ENCODE measurements at regions not wholly inside any gene's neighbourhood (a gene's known extent, or its start where the extent isn't known, plus 50 kb on each side); places are given as distances from the start of the nearest gene placed in this dataset.
"Not testable (repeated sequence)": the region's sequence is repeated elsewhere in the genome, so short reads cannot be mapped to it uniquely, and the experiment has no call there.

GRCh38 chr10:108545921-108546320 is 1377.4 kb downstream of the XPNPEP1 start:
- H3K4me1 ChIP-seq (ENCODE audit: control insufficient read depth, insufficient read depth, low read length) = no peaks in the 10 kb centered on the region
- ChIA-PET CTCF (interaction anchor here (0.8 kb wide), 1 partner anchor 163 kb away, joined by 5 read pairs; no protein-coding TSS in a partner anchor), POLR2A (no interaction called here)

DNA sequence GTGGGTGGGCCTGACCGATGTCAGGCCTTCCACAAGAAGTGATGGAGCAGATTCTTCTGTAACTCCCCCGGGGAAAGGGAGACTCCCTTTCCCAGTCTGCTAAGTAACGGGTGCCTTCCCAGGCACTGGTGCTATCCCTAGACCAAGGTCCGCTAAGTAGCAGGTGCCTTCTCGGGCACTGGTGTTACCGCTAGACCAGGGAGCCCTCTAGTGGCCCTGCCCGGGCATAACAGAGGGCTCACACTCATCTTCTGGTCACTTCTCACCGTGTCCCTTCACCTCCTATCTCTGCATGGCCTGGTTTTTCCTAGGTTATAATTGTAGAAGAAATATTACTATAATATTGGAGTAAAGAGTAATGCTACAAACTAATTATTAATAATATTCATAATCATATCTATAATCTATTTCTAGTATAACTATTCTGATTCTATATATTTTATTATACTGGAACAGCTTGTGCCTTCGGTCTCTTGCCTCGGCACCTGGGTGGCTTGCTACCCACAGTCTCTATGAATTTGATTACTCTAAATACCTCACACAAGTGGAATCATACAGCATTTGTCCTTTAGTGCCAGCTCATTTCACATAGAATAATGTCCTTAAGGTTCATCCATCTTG is 1378.7 kb downstream of the XPNPEP1 start:
- no peaks in the 10 kb centered on the region for H3K36me3 ChIP-seq (ENCODE audit: control insufficient read depth in 2 of 2, insufficient read depth in 1 of 2, low read length in 2 of 2)
- ChIA-PET CTCF (interaction anchor here (0.6 to 1.0 kb wide), 11 partner anchors 11 to 1839 kb away, joined by 3 to 5 read pairs (median 3); no protein-coding TSS in a partner anchor), POLR2A (no interaction called here)
- H3K27ac ChIP-seq (ENCODE audit: extremely low read depth, low read depth, low read length) = no peak overlapping the region
- TF ChIP-seq, protein P1, sequence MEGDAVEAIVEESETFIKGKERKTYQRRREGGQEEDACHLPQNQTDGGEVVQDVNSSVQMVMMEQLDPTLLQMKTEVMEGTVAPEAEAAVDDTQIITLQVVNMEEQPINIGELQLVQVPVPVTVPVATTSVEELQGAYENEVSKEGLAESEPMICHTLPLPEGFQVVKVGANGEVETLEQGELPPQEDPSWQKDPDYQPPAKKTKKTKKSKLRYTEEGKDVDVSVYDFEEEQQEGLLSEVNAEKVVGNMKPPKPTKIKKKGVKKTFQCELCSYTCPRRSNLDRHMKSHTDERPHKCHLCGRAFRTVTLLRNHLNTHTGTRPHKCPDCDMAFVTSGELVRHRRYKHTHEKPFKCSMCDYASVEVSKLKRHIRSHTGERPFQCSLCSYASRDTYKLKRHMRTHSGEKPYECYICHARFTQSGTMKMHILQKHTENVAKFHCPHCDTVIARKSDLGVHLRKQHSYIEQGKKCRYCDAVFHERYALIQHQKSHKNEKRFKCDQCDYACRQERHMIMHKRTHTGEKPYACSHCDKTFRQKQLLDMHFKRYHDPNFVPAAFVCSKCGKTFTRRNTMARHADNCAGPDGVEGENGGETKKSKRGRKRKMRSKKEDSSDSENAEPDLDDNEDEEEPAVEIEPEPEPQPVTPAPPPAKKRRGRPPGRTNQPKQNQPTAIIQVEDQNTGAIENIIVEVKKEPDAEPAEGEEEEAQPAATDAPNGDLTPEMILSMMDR (tag by site-specific recombination; IDR thresholded peaks at IDR 0.05) = peak; percentile 44; the same call in 1 of the 2 replicates
- no peak for TF ChIP-seq ZNF610 (tag by site-specific recombination; IDR thresholded peaks at IDR 0.05; ENCODE audit: borderline replicate concordance)
- no peak for TF ChIP-seq ZNF394 (tag by site-specific recombination; IDR thresholded peaks at IDR 0.05; ENCODE audit: borderline replicate concordance)
- peak; percentile 77 for TF ChIP-seq ZNF654 (tag by site-specific recombination; IDR thresholded peaks at IDR 0.05; ENCODE audit: low read depth)
- H3K4me3 ChIP-seq (ENCODE audit: low read depth, low read length) = no peak overlapping the region
- H3K9me3 ChIP-seq (ENCODE audit: control insufficient read depth, insufficient read depth, low read depth, low read length) = no peaks in the 10 kb centered on the region
- H3K4me1 ChIP-seq (ENCODE audit: control insufficient read depth, insufficient read depth, low read length) = no peaks in the 10 kb centered on the region

More at GRCh38 chr10:108545921-108546320, 1377.4 kb downstream of the XPNPEP1 start:
- TF ChIP-seq TRIM28 (IDR thresholded peaks at IDR 0.05; ENCODE audit: borderline replicate concordance, low read length) = no peak
- TF ChIP-seq ZNF121 (tag by site-specific recombination; IDR thresholded peaks at IDR 0.05) = no peak
- TF ChIP-seq ZNF416 (tag by site-specific recombination; IDR thresholded peaks at IDR 0.05) = no peak
- TF ChIP-seq ZNF837 (tag by site-specific recombination; IDR thresholded peaks at IDR 0.05) = no peak
- TF ChIP-seq ZNF16 (tag by site-specific recombination; IDR thresholded peaks at IDR 0.05; ENCODE audit: low read depth) = no peak
- no peak for TF ChIP-seq ZBTB6 (tag by site-specific recombination; IDR thresholded peaks at IDR 0.05)
- no peak for TF ChIP-seq ZNF354C (tag by site-specific recombination; IDR thresholded peaks at IDR 0.05; ENCODE audit: borderline replicate concordance, low read depth)
- TF ChIP-seq MZF1 (tag by site-specific recombination; IDR thresholded peaks at IDR 0.05; ENCODE audit: borderline replicate concordance) = no peak
- no peak for TF ChIP-seq ZNF561 (tag by site-specific recombination; IDR thresholded peaks at IDR 0.05; ENCODE audit: borderline replicate concordance)
- TF ChIP-seq KLF1 (tag by site-specific recombination; IDR thresholded peaks at IDR 0.05) = no peak
- TF ChIP-seq, protein P2, sequence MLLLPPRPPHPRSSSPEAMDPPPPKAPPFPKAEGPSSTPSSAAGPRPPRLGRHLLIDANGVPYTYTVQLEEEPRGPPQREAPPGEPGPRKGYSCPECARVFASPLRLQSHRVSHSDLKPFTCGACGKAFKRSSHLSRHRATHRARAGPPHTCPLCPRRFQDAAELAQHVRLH (tag by site-specific recombination; IDR thresholded peaks at IDR 0.05) = no peak
- TF ChIP-seq, protein P3, sequence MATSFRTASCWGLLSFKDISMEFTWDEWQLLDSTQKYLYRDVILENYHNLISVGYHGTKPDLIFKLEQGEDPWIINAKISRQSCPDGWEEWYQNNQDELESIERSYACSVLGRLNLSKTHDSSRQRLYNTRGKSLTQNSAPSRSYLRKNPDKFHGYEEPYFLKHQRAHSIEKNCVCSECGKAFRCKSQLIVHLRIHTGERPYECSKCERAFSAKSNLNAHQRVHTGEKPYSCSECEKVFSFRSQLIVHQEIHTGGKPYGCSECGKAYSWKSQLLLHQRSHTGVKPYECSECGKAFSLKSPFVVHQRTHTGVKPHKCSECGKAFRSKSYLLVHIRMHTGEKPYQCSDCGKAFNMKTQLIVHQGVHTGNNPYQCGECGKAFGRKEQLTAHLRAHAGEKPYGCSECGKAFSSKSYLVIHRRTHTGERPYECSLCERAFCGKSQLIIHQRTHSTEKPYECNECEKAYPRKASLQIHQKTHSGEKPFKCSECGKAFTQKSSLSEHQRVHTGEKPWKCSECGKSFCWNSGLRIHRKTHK (tag by site-specific recombination; IDR thresholded peaks at IDR 0.05) = no peak
- no peak for TF ChIP-seq SP3 (tag by site-specific recombination; IDR thresholded peaks at IDR 0.05)
- TF ChIP-seq, protein P4, sequence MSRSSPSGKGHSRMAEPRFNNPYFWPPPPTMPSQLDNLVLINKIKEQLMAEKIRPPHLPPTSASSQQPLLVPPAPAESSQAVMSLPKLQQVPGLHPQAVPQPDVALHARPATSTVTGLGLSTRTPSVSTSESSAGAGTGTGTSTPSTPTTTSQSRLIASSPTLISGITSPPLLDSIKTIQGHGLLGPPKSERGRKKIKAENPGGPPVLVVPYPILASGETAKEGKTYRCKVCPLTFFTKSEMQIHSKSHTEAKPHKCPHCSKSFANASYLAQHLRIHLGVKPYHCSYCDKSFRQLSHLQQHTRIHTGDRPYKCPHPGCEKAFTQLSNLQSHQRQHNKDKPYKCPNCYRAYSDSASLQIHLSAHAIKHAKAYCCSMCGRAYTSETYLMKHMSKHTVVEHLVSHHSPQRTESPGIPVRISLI (tag by site-specific recombination; IDR thresholded peaks at IDR 0.05) = no peak
- no peak for TF ChIP-seq ZFP69B (tag by site-specific recombination; IDR thresholded peaks at IDR 0.05)
- TF ChIP-seq BCL11A (tag by site-specific recombination; IDR thresholded peaks at IDR 0.05; ENCODE audit: low read depth) = no peak
- no peak overlapping the region for H3K27ac ChIP-seq (ENCODE audit: extremely low read depth, low read depth, low read length)
- no peaks in the 10 kb centered on the region for H3K9me3 ChIP-seq (ENCODE audit: control insufficient read depth, insufficient read depth, low read depth, low read length)
- no peak overlapping the region for H3K4me3 ChIP-seq (ENCODE audit: low read depth, low read length)
- H3K36me3 ChIP-seq (ENCODE audit: control insufficient read depth in 2 of 2, insufficient read depth in 1 of 2, low read length in 2 of 2) = no peaks in the 10 kb centered on the region

GRCh38 chr10:108533551-108533950 is 1369.0 kb upstream of the SORCS1 start:
- H3K27ac ChIP-seq (ENCODE audit: extremely low read depth, low read depth, low read length); POLR2A ChIA-PET; H3K36me3 ChIP-seq (ENCODE audit: control insufficient read depth in 2 of 2, insufficient read depth in 1 of 2, low read length in 2 of 2); H3K4me3 ChIP-seq (ENCODE audit: low read depth, low read length); H3K4me1 ChIP-seq (ENCODE audit: control insufficient read depth, insufficient read depth, low read length); H3K9me3 ChIP-seq (ENCODE audit: control insufficient read depth, insufficient read depth, low read depth, low read length): not testable (repeated sequence)
- CTCF ChIA-PET = interaction anchor here (0.5 kb wide), 1 partner anchor 613 kb away, joined by 3 read pairs; no protein-coding TSS in a partner anchor
